ENCODE measurements at regions not wholly inside any gene's neighbourhood (a gene's known extent, or its start where the extent isn't known, plus 50 kb on each side); places are given as distances from the start of the nearest gene placed in this dataset.

DNA sequence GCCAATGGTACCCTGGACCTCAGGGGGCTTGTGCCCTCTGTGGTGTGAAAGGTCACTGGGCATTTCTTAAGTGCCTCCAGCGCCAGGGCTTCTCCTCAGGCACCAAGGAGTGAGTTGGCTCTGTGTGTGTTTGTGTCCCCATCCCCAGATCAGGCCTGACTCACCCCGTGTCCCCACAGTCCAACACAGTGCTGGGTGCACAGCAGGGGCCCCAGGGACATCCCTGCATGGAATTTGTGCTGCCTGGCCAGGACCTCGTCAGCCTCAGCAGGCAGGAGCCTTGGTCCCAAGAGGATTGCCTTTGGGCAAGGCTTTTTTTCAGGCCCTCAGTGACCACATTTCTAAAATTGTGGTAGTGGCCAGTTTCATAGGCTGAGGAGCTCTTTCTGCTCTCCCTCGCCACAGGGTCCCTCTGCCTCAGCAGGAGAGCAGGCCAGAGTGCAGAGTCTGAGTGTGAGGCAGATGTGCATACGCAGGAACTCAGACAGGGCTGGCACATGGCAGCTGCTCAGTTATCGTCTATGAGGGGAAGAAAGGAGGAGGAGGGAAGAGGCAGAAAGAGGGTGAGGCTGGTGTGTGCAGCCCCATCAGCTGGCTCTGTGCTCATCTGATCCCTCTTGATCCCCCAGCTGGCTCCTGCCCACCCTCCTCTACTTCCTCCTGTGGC lies 215.6 kb downstream of the RPLP1 start:
- Mint-ChIP-seq H3K27me3 (ENCODE audit: unreplicated experiment) (peaks cover 6% of the 10 kb centered on the region), H3K27ac (ENCODE audit: unreplicated experiment) (no peak overlapping the region), H3K4me1 (ENCODE audit: low read depth, unreplicated experiment) (peaks cover 24% of the 10 kb centered on the region), H3K9me3 (ENCODE audit: unreplicated experiment) (peaks cover 5% of the 10 kb centered on the region), H3K36me3 (ENCODE audit: unreplicated experiment) (no peaks in the 10 kb centered on the region), H3K4me3 (ENCODE audit: unreplicated experiment) (no peak overlapping the region)
- TF ChIP-seq, protein P1, sequence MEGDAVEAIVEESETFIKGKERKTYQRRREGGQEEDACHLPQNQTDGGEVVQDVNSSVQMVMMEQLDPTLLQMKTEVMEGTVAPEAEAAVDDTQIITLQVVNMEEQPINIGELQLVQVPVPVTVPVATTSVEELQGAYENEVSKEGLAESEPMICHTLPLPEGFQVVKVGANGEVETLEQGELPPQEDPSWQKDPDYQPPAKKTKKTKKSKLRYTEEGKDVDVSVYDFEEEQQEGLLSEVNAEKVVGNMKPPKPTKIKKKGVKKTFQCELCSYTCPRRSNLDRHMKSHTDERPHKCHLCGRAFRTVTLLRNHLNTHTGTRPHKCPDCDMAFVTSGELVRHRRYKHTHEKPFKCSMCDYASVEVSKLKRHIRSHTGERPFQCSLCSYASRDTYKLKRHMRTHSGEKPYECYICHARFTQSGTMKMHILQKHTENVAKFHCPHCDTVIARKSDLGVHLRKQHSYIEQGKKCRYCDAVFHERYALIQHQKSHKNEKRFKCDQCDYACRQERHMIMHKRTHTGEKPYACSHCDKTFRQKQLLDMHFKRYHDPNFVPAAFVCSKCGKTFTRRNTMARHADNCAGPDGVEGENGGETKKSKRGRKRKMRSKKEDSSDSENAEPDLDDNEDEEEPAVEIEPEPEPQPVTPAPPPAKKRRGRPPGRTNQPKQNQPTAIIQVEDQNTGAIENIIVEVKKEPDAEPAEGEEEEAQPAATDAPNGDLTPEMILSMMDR (IDR thresholded peaks at IDR 0.05; ENCODE audit: partially characterized antibody, unreplicated experiment): no peak
- DNase-seq: no peak

DNA sequence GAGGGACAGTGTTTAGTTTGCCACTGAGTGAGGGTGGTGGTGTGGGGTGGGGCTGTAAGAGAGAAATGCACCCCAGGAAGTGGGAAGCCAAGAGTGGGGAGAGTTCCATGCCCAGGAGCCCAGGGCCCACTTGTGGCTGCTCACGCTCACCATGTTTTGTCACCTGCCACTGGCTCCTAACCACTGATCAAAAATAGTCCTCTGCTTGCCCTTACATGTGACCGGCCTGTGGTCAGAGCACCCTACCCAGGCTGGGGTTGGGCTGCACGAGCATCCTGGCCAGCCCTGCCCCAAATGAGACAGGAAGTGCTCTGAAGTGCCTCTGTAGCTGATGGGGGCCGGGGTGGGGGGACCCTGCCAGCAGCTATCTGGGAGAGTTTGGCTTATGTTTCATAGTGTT lies 216.3 kb downstream of the RPLP1 start:
- Mint-ChIP-seq H3K4me1 (ENCODE audit: low read depth, unreplicated experiment) (peaks cover 30% of the 10 kb centered on the region), H3K4me3 (ENCODE audit: unreplicated experiment) (no peak overlapping the region), H3K27ac (ENCODE audit: unreplicated experiment) (no peak overlapping the region), H3K9me3 (ENCODE audit: unreplicated experiment) (peaks cover 5% of the 10 kb centered on the region), H3K36me3 (ENCODE audit: unreplicated experiment) (no peaks in the 10 kb centered on the region), H3K27me3 (ENCODE audit: unreplicated experiment) (peaks cover 7% of the 10 kb centered on the region)
- TF ChIP-seq, protein P1 (IDR thresholded peaks at IDR 0.05; ENCODE audit: partially characterized antibody, unreplicated experiment): no peak
- DNase-seq: no peak

DNA sequence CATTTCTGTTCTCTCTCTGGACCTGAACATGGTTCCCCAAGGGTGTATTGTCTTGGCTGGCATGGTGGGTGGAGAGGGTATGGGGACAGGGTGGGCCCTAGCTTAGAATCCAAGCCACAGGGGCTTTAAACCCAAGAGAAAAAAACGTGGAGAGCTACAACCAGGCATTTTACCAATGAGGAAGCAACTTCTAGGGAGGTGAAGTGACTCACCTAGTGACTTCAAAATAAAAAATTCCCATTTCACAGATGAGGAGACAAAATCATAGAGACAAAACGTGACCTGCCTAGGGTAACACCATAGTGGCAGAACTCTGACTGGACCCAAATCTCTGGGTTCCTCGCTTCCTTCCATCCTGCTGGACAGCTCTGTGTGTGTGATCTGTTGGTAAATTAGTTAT lies 216.8 kb downstream of the RPLP1 start:
- H3K27ac Mint-ChIP-seq (ENCODE audit: unreplicated experiment): no peak overlapping the region
- no peaks in the 10 kb centered on the region for H3K36me3 Mint-ChIP-seq (ENCODE audit: unreplicated experiment)
- H3K9me3 Mint-ChIP-seq (ENCODE audit: unreplicated experiment): peaks cover 5% of the 10 kb centered on the region
- H3K27me3 Mint-ChIP-seq (ENCODE audit: unreplicated experiment): peaks cover 11% of the 10 kb centered on the region
- no peak overlapping the region for H3K4me3 Mint-ChIP-seq (ENCODE audit: unreplicated experiment)
- DNase-seq: no peak
- peaks cover 34% of the 10 kb centered on the region for H3K4me1 Mint-ChIP-seq (ENCODE audit: low read depth, unreplicated experiment)
- TF ChIP-seq, protein P1 (IDR thresholded peaks at IDR 0.05; ENCODE audit: partially characterized antibody, unreplicated experiment): no peak

DNA sequence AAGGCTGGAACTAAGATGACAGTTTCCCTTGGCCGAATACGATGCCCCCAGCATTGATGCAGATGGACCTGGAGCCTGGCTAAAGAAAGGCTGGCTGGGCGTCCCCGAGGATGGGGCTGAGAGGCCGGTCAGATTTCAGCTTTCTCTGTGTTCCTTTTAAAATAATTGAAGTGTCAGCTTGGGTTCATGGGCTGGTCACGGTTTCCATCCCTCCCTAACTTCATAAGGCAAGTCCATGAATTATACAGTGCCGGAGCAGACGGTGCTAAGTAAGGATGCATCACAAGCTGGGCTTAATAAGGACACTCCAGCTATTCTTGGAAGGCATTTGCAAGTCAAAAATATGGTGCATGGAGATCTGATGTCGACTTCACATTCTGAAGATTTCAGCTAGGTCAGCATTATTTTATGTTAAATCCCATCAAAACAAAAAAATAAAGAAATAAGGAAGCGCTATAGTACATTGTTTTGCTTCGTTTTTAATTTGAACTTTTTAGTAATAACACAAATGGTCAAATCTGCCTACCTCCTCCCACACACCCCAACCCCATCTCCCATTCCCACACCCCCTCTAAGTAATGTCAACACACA lies 220.8 kb downstream of the RPLP1 start:
- Mint-ChIP-seq H3K9me3 (ENCODE audit: unreplicated experiment) (peaks cover 5% of the 10 kb centered on the region), H3K4me1 (ENCODE audit: low read depth, unreplicated experiment) (peaks cover 14% of the 10 kb centered on the region), H3K4me3 (ENCODE audit: unreplicated experiment) (peak overlapping the region; percentile 55), H3K27ac (ENCODE audit: unreplicated experiment) (no peak overlapping the region), H3K36me3 (ENCODE audit: unreplicated experiment) (no peaks in the 10 kb centered on the region), H3K27me3 (ENCODE audit: unreplicated experiment) (peaks cover 11% of the 10 kb centered on the region)
- DNase-seq: peak; percentile 64
- TF ChIP-seq, protein P1 (IDR thresholded peaks at IDR 0.05; ENCODE audit: partially characterized antibody, unreplicated experiment): no peak

DNA sequence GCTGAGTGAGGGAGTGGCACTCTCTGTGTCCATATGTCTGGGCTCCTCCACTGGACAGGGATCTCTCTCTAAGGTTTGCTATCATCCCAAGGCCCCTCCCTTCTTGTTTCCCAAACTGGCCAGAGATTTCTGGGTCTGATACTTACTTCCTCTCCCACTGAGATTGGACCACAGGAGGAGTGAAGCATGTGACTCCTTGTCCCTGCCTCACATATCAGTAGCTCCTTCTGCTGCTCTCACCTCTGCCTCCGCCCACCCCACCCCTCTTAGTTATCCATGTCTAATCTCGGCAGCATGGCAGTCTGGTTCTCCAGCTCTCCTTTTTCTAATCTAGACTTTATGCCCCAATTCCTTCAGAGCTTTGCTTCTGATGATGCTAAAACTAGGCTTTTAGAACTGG lies 223.1 kb downstream of the RPLP1 start:
- TF ChIP-seq, protein P1 (IDR thresholded peaks at IDR 0.05; ENCODE audit: partially characterized antibody, unreplicated experiment): no peak
- no peaks in the 10 kb centered on the region for H3K36me3 Mint-ChIP-seq (ENCODE audit: unreplicated experiment)
- no peak overlapping the region for H3K4me3 Mint-ChIP-seq (ENCODE audit: unreplicated experiment)
- H3K4me1 Mint-ChIP-seq (ENCODE audit: low read depth, unreplicated experiment): peaks cover 18% of the 10 kb centered on the region
- H3K27ac Mint-ChIP-seq (ENCODE audit: unreplicated experiment): no peak overlapping the region
- DNase-seq: no peak
- H3K9me3 Mint-ChIP-seq (ENCODE audit: unreplicated experiment): peaks cover 7% of the 10 kb centered on the region
- H3K27me3 Mint-ChIP-seq (ENCODE audit: unreplicated experiment): peaks cover 14% of the 10 kb centered on the region

All from glutamatergic neuron (in vitro differentiated cells).